H1 (cell line): ENCODE measurements at regions not wholly inside any gene's neighbourhood (a gene's known extent, or its start where the extent isn't known, plus 50 kb on each side); places are given as distances from the start of the nearest gene placed in this dataset.

Experiments
- GABPA ChIP-seq: IDR thresholded peaks from 2 replicates; pipeline ENCODE4 v1.6.1; 2011; ENCODE audit warnings: mild to moderate bottlenecking, low read length, moderate library complexity, borderline replicate concordance; ENCODE audit not compliant: insufficient read depth
- SP1 ChIP-seq: IDR thresholded peaks from 2 replicates; pipeline ENCODE4 v1.6.1; 2011; ENCODE audit warnings: low read depth, low read length
- TF ChIP-seq, protein P1 (sequence below): IDR thresholded peaks from 2 replicates; pipeline ENCODE4 v1.6.1; 2011; ENCODE audit warnings: low read length, improper control_type of control experiment

DNA sequence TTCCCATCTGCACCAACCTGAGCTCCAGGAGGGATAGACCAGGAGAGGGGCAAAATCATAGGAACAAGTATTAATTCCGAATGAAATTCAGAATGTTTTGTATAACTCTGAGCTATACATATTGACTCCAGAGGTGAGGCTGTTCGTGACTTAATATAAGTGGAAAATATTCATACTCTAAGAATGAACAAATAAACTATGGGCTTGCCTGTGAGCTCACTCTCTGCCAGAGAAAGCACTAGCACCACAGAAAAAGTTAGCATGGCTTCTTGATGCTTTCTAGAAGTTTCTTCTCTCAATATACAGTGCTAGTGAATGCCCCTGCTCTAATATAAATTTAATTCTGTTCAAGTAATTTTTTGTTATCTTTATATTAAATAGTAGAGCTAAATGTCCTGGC, 1536.4 kb upstream of the FLRT2 start (continued):
- TF ChIP-seq, protein P1, sequence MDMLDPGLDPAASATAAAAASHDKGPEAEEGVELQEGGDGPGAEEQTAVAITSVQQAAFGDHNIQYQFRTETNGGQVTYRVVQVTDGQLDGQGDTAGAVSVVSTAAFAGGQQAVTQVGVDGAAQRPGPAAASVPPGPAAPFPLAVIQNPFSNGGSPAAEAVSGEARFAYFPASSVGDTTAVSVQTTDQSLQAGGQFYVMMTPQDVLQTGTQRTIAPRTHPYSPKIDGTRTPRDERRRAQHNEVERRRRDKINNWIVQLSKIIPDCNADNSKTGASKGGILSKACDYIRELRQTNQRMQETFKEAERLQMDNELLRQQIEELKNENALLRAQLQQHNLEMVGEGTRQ, result no peak
- TF ChIP-seq GABPA (no peak), SP1 (no peak)
